Skeletal muscle cell (primary cell): ENCODE measurements at regions not wholly inside any gene's neighbourhood (a gene's known extent, or its start where the extent isn't known, plus 50 kb on each side); places are given as distances from the start of the nearest gene placed in this dataset.
"Not testable (repeated sequence)": the region's sequence is repeated elsewhere in the genome, so short reads cannot be mapped to it uniquely, and the experiment has no call there.

Source experiments
- DNase-seq: peaks from one replicate; pipeline ENCODE4 v3.0.0-alpha.2; 2010; ENCODE audit warnings: low read depth
- H3K4me3 ChIP-seq: 2 replicates; pipeline ENCODE4 v1.5.1; 2011; ENCODE audit warnings: low read depth, mild to moderate bottlenecking, control low read depth, low read length, moderate library complexity

DNA sequence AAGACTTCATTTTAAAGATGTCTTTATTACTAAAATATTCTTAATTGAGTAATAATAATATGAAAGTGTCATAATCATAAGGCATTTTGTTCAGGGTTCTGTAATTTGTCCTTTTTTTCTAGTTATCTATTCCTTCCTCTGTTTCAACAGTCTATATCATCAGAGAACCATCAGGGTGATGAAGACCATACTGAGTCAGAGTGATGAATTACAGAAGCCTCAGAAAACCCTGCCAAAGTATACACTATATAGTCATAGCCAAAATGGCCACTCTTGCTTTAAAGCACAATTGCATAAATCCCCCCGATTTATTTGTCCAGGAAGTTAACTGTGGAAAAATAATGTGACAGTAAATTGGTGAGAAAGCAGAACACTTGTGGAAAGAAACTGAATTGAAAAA lies 735.0 kb downstream of the EPHA7 start:
- H3K4me3 ChIP-seq, result no peak overlapping the region
- no peak for DNase-seq

DNA sequence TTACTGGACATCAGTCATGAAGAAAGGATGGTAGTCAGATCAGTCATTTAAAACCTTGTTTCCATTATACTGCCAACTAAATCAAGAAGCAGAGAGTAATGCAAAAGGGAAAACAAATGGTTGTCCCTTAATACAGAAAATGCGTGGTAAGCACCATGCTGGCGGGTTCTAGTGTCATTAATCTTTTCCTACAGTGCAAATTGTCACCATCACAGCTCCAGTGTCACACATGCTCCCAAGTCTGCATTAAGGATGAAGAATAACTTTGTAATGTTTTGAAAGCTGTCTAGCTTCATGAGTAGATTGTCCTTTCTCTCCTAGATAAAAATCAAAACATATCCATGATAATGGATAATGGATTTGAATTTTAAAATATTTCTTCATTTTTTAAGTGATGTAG lies 735.6 kb downstream of the EPHA7 start:
- DNase-seq, result no peak
- H3K4me3 ChIP-seq, result no peak overlapping the region

DNA sequence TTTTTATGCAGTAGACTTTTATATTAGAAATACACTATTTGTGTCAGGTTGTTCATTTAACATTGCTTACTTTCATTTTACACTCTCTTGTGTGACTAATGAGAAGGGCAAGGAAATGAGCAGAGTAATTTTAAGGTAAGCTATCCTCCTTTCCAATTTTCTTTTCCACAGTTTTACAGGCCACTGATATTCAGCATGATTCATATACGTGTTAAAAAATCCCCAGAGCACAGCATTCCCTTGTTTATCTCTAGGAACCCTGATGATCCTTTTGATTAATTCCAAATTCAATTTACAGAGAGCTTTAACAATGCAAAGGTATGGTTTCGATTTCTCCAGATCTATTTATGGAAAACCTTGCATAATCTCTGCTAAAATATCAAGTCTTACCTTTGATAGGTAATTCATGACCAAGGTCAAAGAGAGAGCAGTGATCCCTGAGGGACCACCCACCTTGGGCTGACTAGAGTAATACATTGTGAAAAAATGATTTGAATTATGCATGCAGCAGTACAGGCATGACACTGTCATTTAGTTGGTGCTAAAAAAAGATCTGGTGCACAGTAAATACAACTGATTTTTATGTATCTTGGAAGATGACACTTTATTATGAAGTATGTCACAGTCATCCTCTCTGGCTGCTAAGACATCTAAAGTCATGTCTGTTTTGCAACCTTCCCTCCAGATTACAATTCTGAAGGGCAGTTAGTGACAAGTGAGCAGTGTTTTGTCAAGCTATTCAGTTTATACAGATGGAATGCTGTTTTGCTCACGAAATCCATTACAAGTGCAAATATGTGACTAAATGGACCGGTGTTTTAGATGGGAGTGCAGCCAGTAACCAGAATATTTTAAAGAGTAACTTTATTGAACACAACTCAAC lies 736.6 kb downstream of the EPHA7 start:
- no peak for DNase-seq
- H3K4me3 ChIP-seq, result no peak overlapping the region

DNA sequence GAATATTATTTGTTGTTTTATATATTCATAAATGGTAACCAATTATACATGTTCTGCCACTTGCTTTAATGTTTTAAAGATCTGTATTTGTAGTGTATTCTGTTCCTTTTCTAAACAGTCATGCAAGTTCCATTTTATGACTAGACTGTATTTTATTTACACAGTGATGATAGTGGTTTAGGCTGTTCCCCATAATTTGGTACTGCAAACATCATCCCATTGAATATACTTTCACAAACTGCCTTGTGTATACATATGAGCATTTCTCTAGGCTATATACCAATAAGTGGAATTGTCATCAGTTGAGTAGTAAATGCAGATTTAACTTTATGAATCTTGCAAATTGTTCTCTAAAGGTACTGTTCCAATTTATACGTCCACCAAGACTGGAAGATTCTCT lies 738.0 kb downstream of the EPHA7 start:
- no peak overlapping the region for H3K4me3 ChIP-seq
- no peak for DNase-seq

DNA sequence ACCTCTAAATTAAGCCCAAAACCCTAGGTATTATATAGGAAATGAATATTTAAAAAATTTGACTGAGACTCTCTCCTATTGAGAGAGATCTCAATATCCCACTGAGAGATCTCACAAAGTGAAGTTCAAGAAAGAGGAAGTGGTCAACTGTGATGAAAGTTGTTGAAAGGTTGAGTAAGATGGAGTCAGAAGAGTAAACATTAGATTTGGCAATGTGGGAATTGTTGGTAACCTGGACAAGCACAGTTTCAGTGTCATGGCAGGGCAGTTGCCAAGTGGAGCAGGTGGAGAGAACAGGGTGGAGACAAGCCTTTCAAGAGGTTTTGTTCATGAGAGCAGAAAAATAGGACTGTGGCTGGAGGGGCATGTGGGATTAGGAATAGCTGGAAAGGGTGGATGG lies 747.9 kb downstream of the EPHA7 start:
- not testable (repeated sequence) for H3K4me3 ChIP-seq, DNase-seq

DNA sequence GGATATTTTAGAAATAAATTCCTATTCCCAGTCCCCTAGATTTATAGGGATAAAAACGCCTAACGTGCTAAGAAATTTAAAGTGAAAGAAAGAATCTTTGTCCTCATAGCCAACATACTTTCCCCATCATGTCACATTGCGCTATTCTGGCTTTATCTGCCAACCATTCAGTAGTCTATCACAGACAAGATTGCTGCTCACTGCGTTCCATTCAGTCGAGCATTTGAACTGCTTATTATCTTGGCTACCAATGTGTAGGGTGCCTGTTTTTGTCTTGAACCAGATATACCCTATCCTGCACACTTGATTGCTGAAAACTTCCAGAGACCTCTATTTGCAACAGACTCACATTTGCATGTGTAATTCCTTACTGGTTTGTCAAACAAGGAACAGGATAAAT lies 751.5 kb downstream of the EPHA7 start:
- DNase-seq, result no peak
- H3K4me3 ChIP-seq, result no peak overlapping the region

DNA sequence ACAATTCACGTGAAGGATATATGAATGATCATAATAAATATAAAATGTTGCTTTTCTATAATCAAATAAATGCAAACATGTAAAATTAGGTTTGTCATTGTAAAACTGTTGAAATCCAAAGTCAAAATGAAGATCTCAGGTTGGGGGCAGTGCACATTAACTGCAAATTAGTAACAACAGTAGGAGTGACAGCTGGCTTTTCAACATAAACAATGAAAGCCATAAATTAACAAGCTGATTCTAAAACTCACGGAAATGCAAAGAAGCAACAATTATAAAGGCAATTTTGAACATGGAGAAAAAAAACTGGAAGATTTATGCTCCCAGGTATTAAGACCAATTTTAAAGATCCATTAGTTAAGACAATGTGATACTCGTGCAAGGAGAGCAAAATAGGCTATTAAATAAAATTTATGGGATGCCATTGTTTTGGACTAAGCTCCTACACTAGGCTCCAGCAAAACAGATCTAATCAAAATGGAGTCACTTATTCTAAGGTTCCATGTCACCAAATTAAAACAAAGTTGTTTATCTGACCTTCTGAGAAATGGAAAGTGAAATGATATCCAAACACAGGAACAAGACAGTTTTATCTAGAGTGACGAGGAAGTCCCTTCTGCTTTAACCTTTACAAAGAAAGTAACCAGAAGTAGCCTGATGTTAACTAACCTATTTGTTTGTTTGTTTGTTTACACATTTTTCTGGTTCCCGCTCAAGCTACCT lies 770.8 kb downstream of the EPHA7 start:
- H3K4me3 ChIP-seq, result no peak overlapping the region
- DNase-seq, result no peak

DNA sequence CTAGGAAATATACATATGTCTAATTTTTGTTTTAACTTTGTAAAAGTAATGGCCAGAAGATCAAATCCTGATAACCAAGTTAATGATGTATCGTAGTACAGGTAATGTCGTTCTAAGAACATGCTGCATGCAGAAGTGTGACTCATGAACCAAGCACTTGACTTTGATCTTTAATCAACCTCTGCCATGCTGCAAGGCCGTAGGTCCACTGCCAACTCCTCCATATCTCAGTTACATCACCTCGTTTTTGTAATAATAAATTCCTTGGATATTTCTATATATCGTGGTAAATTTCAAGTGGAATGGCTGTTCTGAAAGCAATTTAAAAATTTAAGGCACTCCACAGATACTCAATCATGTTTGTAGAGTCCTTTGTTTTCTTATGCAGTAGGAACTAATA lies 771.7 kb downstream of the EPHA7 start:
- no peak for DNase-seq

DNA sequence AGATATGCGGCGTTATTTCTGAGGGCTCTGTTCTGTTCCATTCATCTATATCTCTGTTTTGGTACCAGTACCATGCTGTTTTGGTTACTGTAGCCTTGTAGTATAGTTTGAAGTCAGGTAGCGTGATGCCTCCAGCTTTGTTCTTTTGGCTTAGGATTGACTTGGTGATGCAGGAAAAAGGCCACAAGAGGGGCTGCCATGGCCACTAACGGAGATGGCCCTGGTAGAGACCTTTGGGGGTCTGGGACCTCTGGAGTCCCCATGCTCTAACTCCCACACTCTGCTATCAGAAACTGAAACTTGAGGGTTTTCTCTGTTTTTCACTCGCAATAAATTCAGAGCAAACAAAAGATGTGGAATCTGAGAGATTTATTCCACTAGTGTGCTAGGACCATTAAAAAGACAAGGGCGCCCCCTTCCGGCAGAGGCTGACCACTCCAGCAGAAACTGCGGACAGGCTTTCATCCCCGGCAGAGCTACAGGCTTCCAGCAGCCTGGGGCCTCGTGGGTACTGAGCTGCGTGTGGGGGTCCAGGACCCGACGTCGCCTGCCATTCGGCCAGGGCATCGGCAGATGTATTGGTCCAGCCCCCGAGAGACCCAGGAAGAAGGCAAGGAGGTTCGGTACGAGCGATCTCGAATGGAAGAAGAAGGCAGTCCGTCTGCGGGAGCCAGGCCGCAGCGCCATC lies 775.1 kb downstream of the EPHA7 start:
- DNase-seq, H3K4me3 ChIP-seq: not testable (repeated sequence)

More for the DNA sequence above, 771.7 kb downstream of the EPHA7 start:
- no peak overlapping the region for H3K4me3 ChIP-seq

DNA sequence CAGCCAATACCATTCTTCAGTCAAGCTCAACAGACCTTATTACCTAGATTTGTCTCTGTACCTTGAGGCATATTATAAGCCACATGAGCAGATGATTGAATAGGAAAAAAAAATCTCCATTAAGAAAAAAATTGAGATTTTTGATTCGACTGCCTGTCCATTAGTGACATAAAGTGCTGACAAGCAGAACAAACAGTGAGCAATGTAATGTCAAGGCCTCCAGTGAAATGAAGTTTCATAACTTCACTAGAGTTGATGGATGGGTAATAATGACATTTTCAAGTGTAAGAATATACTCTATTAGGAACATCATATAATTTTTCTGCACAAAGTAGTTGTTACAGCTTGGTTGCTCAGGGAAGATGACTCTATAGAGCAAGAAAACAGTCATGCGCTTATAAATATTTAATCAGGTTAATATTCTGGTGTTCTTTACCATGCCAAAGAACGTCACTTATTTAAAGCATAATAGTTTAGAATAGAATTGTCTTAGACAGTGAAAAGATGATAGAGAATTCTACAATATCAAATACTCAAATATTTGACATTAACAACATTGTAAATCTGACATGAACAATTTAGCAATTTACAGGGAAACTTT lies 783.7 kb downstream of the EPHA7 start:
- no peak for DNase-seq
- H3K4me3 ChIP-seq, result no peak overlapping the region

DNA sequence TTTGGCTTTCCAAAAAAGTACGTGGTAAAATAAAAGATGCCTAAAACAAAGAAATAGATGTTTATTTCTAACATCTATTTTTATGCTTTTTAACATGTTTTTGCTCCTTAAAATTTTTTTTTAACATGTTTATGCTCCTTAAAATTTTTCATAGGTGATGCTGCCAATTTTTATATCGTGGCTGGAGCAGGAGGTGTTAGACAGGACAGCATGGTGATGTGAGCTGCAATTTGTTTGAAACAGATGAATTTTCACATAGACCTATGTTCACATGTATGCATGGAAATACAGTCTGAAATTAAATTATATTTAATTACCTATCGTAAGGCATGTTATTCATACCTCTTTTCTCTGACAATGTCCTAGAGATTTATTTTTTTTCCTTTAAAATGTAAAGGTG lies 784.8 kb downstream of the EPHA7 start:
- no peak for DNase-seq
- no peak overlapping the region for H3K4me3 ChIP-seq

DNA sequence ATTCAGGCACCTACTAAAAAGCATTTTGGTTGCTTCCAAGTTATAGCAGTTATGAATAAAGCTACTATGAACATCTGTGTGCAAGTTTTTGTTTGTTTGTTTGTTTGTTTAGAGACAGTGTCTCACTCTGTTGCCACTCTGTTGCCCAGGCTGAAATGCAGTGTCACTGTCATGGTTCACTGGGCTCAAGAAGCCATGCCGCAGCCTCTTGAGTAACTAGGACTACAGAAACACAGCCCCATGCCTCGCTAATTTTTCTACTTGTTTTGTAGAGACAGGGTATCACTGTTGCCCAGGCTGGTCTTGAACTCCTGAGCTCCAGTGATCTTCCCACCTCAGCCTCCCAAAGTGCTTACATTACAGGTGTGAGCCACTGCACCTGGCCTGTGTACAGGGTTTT lies 795.9 kb downstream of the EPHA7 start:
- no peak for DNase-seq
- no peak overlapping the region for H3K4me3 ChIP-seq

DNA sequence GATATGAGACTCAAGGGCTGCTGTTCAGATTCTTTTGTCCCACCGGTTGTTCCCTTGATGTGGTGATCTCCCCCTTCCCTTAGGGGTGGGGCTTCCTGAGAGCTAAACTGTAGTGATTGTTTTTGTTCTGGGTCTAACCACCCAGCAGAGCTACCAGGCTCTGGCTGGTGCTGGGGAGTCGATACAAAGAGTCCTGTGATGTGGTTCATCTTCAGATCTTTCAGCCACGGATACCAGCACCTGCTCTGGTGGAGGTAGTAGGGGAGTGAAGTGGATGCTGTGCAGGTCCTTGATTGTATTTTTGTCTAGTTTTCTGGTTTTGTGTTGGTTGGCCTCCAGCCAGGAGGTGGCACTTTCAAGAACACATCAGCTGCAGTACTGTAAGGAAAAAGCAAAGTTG lies 801.6 kb downstream of the EPHA7 start:
- no peak for DNase-seq
- no peak overlapping the region for H3K4me3 ChIP-seq

DNA sequence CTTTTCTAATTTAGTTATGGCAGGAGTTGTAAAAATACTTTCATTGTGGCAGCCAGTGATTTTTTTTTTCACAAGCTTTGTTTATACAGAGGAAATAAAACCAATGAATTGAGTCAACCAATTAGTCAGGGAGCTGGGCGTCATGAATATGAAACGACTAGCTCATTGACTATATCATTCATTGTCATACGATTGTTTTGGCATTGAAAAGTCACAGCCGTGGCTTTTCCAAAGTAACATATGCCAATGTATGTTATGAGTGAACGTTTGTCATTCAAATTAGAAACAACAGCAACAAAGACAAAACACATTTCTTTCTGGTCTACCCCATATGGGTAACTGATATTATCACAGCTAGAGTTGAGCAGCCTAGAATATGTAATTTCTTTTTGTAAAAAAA lies 810.6 kb downstream of the EPHA7 start:
- no peak for DNase-seq
- no peak overlapping the region for H3K4me3 ChIP-seq

DNA sequence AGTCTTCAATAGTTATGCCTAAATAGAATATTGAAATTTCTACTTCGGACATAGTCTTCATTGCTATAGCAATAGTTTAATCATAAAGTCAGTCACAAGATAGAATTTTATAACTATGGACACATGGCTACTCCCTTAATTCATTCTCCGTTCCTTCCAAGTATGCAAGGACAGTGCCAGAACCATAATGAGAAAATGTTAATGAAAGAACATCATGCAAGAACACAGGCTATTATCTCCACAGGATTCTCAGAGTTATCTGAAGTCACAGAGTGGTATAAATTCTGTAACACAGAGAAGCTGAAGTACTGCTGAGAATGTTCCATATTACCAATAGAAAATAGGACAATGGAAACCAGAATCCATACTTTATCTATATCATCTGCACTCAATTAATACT lies 826.2 kb downstream of the EPHA7 start:
- no peak for DNase-seq
- no peak overlapping the region for H3K4me3 ChIP-seq

DNA sequence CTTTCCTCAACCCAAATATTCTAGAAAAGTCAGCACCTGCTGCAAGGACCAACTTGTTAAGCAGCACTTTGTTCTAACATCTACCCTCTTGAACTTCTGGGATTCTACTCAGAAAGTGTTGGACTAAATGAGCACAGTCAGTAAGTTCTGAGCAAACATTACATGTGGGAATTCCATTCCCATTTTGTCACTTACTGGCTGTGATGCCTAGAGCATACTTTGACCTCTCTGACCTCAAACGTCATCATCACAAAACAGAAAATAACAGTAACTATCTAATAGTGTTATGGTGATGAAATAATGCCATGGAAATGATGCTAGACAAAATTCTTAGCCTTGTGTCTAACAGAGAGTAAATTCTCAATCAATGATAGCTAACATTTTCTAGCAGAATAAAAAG lies 829.4 kb downstream of the EPHA7 start:
- DNase-seq, result no peak
- no peak overlapping the region for H3K4me3 ChIP-seq

DNA sequence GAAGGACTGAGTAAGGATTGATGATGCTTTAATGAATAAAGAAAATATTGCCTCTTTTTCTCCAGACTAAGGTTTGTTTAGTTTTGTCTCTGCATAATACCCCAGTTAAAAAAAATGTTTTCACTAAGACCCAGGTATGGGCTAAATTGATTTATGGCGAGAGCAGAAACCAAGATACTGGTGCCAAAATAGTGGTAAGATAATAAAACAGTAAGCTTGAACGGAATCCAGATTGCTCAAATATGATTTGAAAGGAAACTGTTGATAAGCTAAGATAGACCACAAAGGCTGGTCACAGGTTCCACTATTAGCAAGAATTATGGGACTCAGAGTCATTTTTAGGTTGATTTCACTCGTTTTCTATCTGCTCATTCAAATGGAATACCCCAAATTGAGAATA lies 831.2 kb downstream of the EPHA7 start:
- DNase-seq, result no peak
- H3K4me3 ChIP-seq, result no peak overlapping the region

DNA sequence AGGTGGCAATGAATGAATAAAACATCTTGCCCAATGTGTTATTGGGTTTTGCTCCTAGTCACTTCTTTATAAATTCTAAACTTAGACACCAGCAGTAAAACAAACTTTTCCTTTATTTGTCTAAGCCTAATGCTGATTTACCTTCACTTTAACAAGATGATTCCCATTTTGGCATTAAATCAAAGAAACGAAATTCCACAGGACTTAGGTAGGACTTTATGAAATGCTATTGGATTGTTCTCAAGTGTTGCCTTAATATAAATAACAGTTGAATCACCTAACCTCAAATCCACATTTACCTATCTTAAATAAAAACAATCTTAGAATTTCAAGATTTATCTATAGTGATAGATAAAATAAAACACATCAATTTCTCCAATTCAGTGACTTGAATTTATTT lies 831.8 kb downstream of the EPHA7 start:
- H3K4me3 ChIP-seq, result no peak overlapping the region
- no peak for DNase-seq

DNA sequence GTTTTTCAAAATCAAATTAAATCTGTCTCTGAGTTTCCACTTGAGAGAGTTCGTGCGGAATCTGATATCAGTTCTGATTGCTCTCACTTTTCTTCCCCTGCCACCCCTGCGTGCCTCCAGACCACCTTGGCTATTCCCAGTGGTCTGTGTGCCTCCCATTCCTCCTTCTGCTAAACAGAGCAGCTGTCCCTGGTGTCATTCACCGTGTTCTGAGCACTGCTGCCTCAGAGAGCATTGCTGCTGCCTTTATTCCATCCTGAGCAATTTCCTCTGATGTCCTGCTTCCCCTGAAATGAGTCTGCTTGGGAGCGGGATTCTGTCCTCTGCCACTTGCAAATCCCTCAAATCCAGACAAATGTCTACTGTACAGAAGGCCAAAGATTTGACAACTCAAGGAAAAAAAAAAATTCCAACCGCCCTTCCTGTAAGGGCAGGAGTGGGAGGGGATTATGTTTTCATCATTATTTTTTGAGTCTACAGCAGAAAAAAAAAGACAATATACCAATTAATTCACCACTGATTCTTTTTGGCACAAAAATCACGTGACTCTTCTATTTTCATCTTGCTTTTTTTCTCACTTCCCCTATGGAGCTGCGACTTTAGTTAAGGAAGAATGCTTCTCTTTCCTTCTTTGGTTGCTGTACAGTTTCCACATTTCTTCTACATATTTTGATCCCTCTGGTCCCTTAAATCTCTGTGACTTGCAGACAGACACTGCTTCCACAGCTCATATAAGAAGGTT lies 833.0 kb downstream of the EPHA7 start:
- no peak for DNase-seq
- no peak overlapping the region for H3K4me3 ChIP-seq
